ENCODE measurements at regions not wholly inside any gene's neighbourhood (a gene's known extent, or its start where the extent isn't known, plus 50 kb on each side); places are given as distances from the start of the nearest gene placed in this dataset.

- DNase-seq = no peak
- no peak overlapping the region for H3K27ac ChIP-seq
- intact Hi-C loops (cut with DNase I) = no loop called here
- H3K4me3 ChIP-seq = no peak overlapping the region
- no peaks in the 10 kb centered on the region for H3K27me3 ChIP-seq
- TF ChIP-seq CTCF (IDR thresholded peaks at IDR 0.05) = no peak
- no peaks in the 10 kb centered on the region for H3K4me1 ChIP-seq
- H3K36me3 ChIP-seq = no peaks in the 10 kb centered on the region
- no peaks in the 10 kb centered on the region for H3K9me3 ChIP-seq
- no peak overlapping the region for H3K9ac ChIP-seq (ENCODE audit: low read depth in 2 of 2, low read length in 2 of 2)
Observed at GRCh38 chr6:145055567-145055966, 679.8 kb downstream of the EPM2A start.

GRCh38 chr6:145060714-145061113 lies 674.6 kb downstream of the EPM2A start:
- Histone ChIP-seq H3K4me3 (no peak overlapping the region), H3K36me3 (no peaks in the 10 kb centered on the region), H3K27me3 (no peaks in the 10 kb centered on the region), H3K9me3 (no peaks in the 10 kb centered on the region), H3K9ac (ENCODE audit: low read depth in 2 of 2, low read length in 2 of 2) (no peak overlapping the region), H3K27ac (no peak overlapping the region), H3K4me1 (no peaks in the 10 kb centered on the region)
- intact Hi-C loops (cut with DNase I) = no loop called here
- no peak for TF ChIP-seq CTCF (IDR thresholded peaks at IDR 0.05)
- DNase-seq = no peak

GRCh38 chr6:145063091-145063490 lies 672.2 kb downstream of the EPM2A start:
- no peaks in the 10 kb centered on the region for H3K36me3 ChIP-seq
- no peak for TF ChIP-seq CTCF (IDR thresholded peaks at IDR 0.05)
- H3K9ac ChIP-seq (ENCODE audit: low read depth in 2 of 2, low read length in 2 of 2) = no peak overlapping the region
- H3K4me3 ChIP-seq = no peak overlapping the region
- no peaks in the 10 kb centered on the region for H3K27me3 ChIP-seq
- H3K27ac ChIP-seq = no peak overlapping the region
- DNase-seq = no peak
- H3K9me3 ChIP-seq = no peaks in the 10 kb centered on the region
- no peaks in the 10 kb centered on the region for H3K4me1 ChIP-seq
- intact Hi-C loops (cut with DNase I) = no loop called here

- no peak overlapping the region for H3K9ac ChIP-seq (ENCODE audit: low read depth in 2 of 2, low read length in 2 of 2)
- intact Hi-C loops (cut with DNase I) = no loop called here
- TF ChIP-seq CTCF (IDR thresholded peaks at IDR 0.05) = no peak
Observed at GRCh38 chr6:145067430-145067829, 667.9 kb downstream of the EPM2A start.

GRCh38 chr6:145068577-145068976 lies 666.7 kb downstream of the EPM2A start:
- H3K36me3 ChIP-seq = no peaks in the 10 kb centered on the region
- no peak overlapping the region for H3K4me3 ChIP-seq
- intact Hi-C loops (cut with DNase I) = no loop called here
- no peak for TF ChIP-seq CTCF (IDR thresholded peaks at IDR 0.05)
- H3K9me3 ChIP-seq = no peaks in the 10 kb centered on the region
- no peak overlapping the region for H3K9ac ChIP-seq (ENCODE audit: low read depth in 2 of 2, low read length in 2 of 2)
- H3K4me1 ChIP-seq = no peaks in the 10 kb centered on the region
- H3K27me3 ChIP-seq = no peaks in the 10 kb centered on the region
- no peak overlapping the region for H3K27ac ChIP-seq
- no peak for DNase-seq

More at GRCh38 chr6:145067430-145067829, 667.9 kb downstream of the EPM2A start:
- Histone ChIP-seq H3K4me3 (no peak overlapping the region), H3K4me1 (no peaks in the 10 kb centered on the region), H3K27me3 (no peaks in the 10 kb centered on the region), H3K36me3 (no peaks in the 10 kb centered on the region), H3K27ac (no peak overlapping the region), H3K9me3 (no peaks in the 10 kb centered on the region)
- DNase-seq = no peak

GRCh38 chr6:145069966-145070365 lies 665.4 kb downstream of the EPM2A start:
- DNase-seq = no peak
- Histone ChIP-seq H3K4me1 (no peaks in the 10 kb centered on the region), H3K27ac (no peak overlapping the region), H3K4me3 (no peak overlapping the region), H3K9ac (ENCODE audit: low read depth in 2 of 2, low read length in 2 of 2) (no peak overlapping the region), H3K27me3 (no peaks in the 10 kb centered on the region), H3K9me3 (no peaks in the 10 kb centered on the region), H3K36me3 (no peaks in the 10 kb centered on the region)
- intact Hi-C loops (cut with DNase I) = no loop called here
- TF ChIP-seq CTCF (IDR thresholded peaks at IDR 0.05) = no peak
